AG04450 (cell line): ENCODE measurements at regions not wholly inside any gene's neighbourhood (a gene's known extent, or its start where the extent isn't known, plus 50 kb on each side); places are given as distances from the start of the nearest gene placed in this dataset.

Experiments used
- CTCF ChIA-PET: fragments of 300-600, 350-600 bp; formaldehyde crosslinking; extraction: SDS; loops from one replicate; lab custom pipeline; 2022; ENCODE audit warnings: antibody characterized with exemption, inconsistent platforms; lab: Charles Lee
- POLR2A ChIA-PET: fragments of 350-600 bp; formaldehyde crosslinking; extraction: SDS; loops from one replicate; lab custom pipeline; 2021; ENCODE audit warnings: antibody characterized with exemption, inconsistent platforms; lab: Yijun Ruan, JAX
- DNase-seq: peaks from one replicate; pipeline ENCODE4 v3.0.0-alpha.2; 2011; ENCODE audit warnings: low read depth, low spot score
- H3K27ac ChIP-seq: one replicate; pipeline ENCODE4 v1.5.1; 2012; ENCODE audit warnings: low read depth, low read length, control low read depth
- H3K27me3 ChIP-seq: one replicate; pipeline ENCODE4 v1.6.0; 2012; ENCODE audit warnings: low read length; ENCODE audit not compliant: control insufficient read depth, insufficient read depth
- H3K4me3 ChIP-seq: 2 replicates; pipeline ENCODE4 v1.5.1; 2011; ENCODE audit warnings: mild to moderate bottlenecking, low read depth, low read length, control low read depth
- H3K9me3 ChIP-seq: 2 replicates; pipeline ENCODE4 v1.5.1; 2012; ENCODE audit warnings: low read length; ENCODE audit not compliant: control insufficient read depth, insufficient read depth
- TF ChIP-seq, protein P1 (sequence below): IDR thresholded peaks from 2 replicates; pipeline ENCODE4 v1.5.1; 2011; ENCODE audit warnings: low read depth, low read length, control low read depth, inconsistent platforms

DNA sequence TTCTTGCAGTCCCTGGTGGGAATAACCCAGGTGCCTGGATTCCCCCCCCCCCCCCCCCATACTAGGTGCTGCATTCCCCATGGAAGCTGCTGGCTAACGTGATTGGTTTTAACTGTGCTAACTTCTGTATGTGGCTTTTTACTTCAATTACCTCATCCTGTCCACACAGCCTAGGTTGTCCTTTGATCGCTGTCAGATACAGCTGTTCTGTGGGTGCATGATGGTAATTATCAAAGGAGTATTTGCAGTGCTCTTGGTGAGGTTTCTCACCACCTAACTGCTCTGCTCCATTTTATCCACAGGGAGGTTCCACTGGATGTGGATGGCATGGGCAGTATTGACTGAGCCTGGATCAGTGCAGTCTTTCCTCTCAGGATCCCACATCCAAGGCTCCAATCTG is 93.0 kb downstream of the ZNF518B start:
- POLR2A ChIA-PET = no interaction called here
- H3K9me3 ChIP-seq = no peaks in the 10 kb centered on the region
- TF ChIP-seq, protein P1, sequence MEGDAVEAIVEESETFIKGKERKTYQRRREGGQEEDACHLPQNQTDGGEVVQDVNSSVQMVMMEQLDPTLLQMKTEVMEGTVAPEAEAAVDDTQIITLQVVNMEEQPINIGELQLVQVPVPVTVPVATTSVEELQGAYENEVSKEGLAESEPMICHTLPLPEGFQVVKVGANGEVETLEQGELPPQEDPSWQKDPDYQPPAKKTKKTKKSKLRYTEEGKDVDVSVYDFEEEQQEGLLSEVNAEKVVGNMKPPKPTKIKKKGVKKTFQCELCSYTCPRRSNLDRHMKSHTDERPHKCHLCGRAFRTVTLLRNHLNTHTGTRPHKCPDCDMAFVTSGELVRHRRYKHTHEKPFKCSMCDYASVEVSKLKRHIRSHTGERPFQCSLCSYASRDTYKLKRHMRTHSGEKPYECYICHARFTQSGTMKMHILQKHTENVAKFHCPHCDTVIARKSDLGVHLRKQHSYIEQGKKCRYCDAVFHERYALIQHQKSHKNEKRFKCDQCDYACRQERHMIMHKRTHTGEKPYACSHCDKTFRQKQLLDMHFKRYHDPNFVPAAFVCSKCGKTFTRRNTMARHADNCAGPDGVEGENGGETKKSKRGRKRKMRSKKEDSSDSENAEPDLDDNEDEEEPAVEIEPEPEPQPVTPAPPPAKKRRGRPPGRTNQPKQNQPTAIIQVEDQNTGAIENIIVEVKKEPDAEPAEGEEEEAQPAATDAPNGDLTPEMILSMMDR = no peak
- CTCF ChIA-PET = no interaction called here
- no peaks in the 10 kb centered on the region for H3K27me3 ChIP-seq
- no peak overlapping the region for H3K27ac ChIP-seq
- H3K4me3 ChIP-seq = no peak overlapping the region
- DNase-seq = no peak

DNA sequence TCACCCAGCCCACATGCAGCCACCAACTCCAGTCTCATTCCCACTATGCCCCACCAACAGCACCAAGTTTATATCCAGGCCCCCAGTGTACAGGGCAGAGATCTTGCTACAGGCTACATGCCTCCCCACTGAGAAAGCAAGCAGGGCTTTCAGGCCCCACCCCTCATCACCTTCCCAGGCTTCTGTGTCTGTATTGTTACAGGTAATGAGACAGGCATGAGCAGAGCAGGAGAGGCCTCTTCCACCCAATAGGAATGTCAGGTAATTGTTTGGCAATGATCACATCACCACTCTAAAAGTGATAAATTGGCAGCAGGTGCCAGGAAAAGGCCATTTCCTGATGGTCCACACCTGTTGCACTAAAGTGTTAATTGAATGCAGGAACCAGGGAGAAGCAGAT is 102.5 kb downstream of the ZNF518B start:
- Histone ChIP-seq H3K4me3 (no peak overlapping the region), H3K27ac (no peak overlapping the region), H3K27me3 (no peaks in the 10 kb centered on the region), H3K9me3 (no peaks in the 10 kb centered on the region)
- ChIA-PET POLR2A (no interaction called here), CTCF (no interaction called here)
- TF ChIP-seq, protein P1 = no peak
- no peak for DNase-seq

DNA sequence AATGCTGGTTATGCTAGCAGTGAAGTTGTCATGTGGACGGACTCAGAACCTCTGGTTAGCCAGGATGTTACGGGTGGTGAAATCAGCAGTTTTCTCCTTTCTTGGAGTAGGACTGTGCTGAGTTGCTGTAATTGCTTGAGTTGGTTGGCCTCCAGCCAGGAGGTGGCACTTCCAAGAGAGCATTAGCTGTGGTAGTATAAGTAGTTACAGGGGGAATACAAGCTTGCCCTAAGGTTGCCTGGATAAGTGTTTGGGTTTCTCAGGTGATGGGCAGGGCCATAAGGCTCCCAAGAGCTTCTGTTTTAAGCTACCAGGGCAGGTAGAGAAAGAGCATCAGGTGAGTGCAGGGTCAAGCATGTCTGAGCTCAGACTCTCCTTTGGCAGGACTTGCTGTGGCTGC is 103.0 kb downstream of the ZNF518B start:
- Histone ChIP-seq H3K27me3 (no peaks in the 10 kb centered on the region), H3K9me3 (no peaks in the 10 kb centered on the region), H3K4me3 (no peak overlapping the region), H3K27ac (no peak overlapping the region)
- ChIA-PET POLR2A (no interaction called here), CTCF (no interaction called here)
- no peak for DNase-seq
- TF ChIP-seq, protein P1 = no peak

DNA sequence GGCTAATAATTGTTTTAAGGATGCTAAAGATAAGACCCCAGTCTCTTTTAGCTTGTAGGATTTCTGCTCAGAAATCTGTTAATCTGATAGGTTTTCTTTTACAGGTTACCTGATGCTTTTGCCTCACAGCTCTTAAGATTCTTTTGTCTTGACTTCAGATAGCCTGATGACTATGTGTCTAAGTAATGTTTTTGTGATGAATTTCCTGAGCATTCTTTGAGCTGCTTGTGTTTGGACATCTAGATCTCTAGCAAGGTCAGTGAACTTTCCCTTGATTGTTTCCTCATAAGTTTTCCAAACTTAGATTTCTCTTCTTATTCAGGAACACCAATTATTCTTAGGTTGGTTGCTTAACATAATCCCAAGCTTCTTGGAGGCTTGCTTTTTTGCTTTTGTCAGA is 104.1 kb downstream of the ZNF518B start:
- no peaks in the 10 kb centered on the region for H3K9me3 ChIP-seq
- POLR2A ChIA-PET = no interaction called here
- no peak overlapping the region for H3K27ac ChIP-seq
- no peaks in the 10 kb centered on the region for H3K27me3 ChIP-seq
- H3K4me3 ChIP-seq = no peak overlapping the region
- CTCF ChIA-PET = no interaction called here
- TF ChIP-seq, protein P1 = no peak
- DNase-seq = no peak

DNA sequence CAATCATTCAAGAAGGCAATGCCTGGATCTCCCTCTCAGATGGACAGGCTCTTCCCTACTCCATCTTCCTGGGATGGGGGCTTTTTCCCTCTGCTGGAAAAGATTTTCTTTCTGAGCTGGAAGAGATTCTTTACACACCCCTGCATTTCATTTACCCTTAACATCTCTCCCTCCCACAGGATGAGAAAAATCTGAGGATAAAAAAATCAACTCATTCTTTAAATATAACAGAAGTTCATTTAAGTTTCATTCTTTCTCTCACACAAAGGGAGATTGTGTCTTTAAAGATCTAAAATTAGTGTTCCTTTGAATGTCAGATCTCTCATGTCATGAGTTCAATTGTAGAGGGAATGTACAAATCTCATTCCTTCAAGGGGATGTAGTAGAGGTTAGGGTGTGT is 109.0 kb downstream of the ZNF518B start:
- no peak for DNase-seq
- H3K27ac ChIP-seq = no peak overlapping the region
- CTCF ChIA-PET = no interaction called here
- POLR2A ChIA-PET = no interaction called here
- no peaks in the 10 kb centered on the region for H3K9me3 ChIP-seq
- TF ChIP-seq, protein P1 = no peak
- H3K4me3 ChIP-seq = no peak overlapping the region
- H3K27me3 ChIP-seq = no peaks in the 10 kb centered on the region
